Esophagus mucosa (tissue), 1 donor: ENCODE measurements at regions not wholly inside any gene's neighbourhood (a gene's known extent, or its start where the extent isn't known, plus 50 kb on each side); places are given as distances from the start of the nearest gene placed in this dataset.

Experiments
- ATAC-seq: fragments of 200-7000 bp; cut with Tn5 transposase; one replicate; pipeline ENCODE4 v1.9.1; 2020
- donor health status: DM: yes; HTN: yes; CAD: no.

DNA sequence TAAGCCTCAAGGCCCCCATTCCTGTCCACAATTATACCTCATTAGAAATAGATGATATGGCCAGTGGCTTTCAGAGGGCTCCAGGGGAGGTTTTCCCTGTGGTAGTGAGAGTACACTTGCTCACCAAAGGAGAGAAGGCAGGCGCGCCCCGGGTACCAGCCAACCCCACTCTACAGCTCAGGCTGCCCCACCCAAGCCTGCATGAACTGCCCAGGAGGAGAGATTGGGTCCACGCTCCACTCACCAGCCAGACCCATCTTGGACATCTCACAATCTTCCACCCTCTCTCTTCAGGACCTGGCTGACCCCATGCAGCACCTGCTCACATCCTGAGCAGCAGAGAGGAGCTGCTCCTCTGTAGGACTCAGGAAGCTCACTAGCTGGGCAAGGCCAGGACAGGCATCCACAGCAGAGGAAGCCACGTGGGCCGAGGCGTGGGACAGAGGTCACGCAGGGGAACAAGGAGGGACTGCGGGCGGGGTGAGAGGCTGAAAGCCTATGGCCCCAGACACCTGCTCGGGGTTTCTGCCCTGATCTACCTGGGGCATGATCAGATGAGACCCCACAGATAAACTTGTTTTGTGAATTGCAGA, 53.9 kb upstream of the GLI2 start:
- ATAC-seq = no peak

DNA sequence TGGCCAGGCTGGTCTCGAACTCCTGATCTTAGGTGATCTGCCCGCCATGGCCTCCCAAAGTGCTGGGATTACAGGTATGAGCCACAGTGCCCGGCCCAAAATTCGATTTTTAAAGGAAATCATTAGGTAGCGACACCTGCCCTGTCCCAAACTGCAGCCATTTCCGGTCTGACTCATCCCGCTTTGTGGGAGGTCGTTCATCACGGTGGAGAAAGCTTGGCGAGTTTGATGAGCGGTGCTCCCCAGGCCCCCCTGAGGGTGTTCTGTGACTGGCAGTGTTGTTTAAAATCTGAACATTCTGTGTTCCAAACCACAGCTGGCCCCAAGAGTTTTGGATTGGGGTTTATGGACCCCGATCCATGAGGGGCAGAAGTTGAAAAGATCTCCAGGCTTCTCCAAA, 53.0 kb upstream of the GLI2 start:
- ATAC-seq = no peak

DNA sequence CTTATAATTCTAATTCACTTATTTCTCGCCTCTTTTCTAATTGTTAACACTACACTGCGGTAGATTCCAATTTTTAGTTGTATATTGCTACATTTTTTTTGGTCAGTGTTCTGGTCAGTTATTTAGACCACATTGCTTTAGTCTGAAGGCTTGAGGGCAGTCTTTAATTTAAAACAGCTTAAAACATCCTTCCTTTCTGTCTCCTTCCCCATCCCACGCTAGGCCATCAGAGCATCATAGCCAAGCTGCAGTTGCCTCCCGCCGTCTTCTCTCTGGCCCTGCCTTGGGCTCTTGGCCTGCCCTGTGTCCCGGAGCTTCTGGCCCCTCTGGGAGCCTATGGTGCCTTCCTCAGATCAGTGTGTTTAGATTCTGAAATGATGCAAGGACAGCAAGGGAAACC, 52.6 kb upstream of the GLI2 start:
- ATAC-seq = no peak

DNA sequence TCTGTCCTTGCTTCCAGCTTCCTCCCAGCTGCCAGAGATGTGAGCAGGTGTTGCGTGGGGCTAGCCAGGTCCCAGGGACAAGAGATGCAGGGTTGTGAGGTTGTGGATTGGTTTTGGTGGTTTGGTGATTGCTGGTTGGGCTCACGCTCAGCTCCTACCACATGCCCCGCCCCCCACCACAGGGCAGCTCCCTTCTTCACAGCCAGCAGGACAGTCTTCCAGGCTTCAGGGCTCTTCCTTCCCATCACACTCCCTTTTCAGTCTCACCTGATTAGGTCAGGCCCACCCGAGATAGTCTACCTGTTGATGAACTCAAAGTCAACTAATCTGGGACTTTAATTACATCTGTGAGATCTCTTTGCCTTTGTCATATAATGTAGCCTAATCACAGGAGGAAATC, 52.0 kb upstream of the GLI2 start:
- ATAC-seq = no peak

DNA sequence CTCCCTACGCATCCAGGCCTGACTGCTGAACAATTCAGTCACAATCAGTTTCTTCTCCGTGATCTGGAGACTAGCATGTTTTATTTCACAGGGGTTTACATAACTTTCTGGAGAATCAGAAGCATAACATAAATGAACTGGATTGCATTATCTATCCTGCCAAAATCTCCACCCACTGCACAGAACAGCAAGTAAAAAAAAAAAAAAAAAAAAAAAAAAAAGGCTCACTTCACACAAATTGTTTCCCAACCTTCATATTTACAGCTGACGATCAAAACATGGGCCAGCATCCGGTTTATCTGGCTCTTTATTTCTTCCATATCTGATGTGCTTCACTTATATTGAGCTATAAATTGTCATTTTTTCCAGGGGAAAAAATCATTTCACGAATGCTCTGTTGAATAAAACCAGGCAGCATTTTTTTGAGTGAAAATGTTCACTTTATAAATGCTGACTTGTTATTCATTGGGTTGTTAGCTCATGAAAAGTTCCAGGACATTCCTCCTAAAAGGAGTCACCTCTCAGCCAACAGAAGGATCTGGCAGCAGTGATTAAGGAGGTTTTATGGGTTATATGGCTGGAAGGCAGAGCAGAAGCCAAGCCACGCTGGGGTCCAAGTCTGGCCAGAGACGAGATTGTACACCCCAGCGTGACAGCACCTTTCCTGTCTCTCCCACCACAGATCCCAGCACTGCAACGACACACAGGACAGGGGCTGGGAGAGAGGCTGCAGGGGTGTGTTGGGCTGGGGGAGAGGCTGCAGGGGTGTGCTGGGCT, 51.2 kb upstream of the GLI2 start:
- no peak for ATAC-seq

DNA sequence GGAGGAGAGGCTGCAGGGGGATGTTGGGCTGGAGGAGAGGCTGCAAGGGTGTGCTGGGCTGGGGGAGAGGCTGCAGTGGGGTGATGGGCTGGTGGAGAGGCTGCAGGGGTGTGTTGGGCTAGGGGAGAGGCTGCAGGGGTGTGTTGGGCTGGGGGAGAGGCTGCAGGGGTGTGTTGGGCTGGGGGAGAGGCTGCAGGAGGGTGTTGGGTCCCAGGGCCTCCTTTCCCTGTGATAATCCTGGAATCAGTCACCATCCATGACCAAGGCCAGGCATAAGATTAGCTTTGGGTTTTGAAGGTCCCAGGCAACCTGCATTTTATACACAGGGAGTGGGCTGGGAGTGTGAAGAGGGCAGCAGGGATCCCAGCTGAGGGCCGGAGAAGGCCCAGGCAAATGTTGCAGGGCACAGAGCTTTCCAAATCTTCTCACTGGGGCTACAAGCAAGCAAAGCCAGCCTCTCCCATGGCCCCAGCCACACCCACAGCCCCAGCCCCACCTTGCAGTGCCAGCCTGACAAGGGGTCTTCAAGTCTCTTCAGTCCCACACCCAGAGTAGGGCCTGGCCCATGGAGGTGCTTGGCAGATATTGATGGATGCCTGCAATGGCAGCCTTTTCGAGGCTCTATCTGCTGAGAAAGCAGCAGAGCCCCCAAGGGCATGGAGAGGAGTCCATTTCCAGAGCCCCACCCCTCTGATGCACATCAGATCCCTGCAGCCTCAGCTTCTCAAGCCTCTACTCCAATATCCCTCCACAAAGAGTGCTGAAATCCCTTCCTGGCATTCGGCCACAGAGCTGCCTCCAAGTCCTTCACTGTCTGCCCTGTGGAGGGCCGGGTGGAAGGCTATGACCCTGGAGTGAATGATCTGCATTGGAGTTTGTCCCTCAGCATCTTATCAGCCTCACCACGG, 50.3 kb upstream of the GLI2 start:
- ATAC-seq = no peak
